Testis (tissue), 2 donors: ENCODE measurements at regions not wholly inside any gene's neighbourhood (a gene's known extent, or its start where the extent isn't known, plus 50 kb on each side); places are given as distances from the start of the nearest gene placed in this dataset.

Experiments
- CTCF ChIP-seq, 3 experiments: fragments of 450-650 bp in 2 of 3; fragments of 200-600 bp in 1 of 3; sonication (generic) in 1 of 3; IDR thresholded peaks; one replicate each; pipeline ENCODE4 v1.5.1; 2016 to 2019; ENCODE audit warnings: antibody characterized with exemption in 3 of 3, mild to moderate bottlenecking in 2 of 3, moderate library complexity in 1 of 3
- POLR2A ChIP-seq: fragments of 450-650 bp; IDR thresholded peaks from one replicate; pipeline ENCODE4 v1.6.1; 2017; ENCODE audit warnings: antibody characterized with exemption, mild to moderate bottlenecking, moderate library complexity

DNA sequence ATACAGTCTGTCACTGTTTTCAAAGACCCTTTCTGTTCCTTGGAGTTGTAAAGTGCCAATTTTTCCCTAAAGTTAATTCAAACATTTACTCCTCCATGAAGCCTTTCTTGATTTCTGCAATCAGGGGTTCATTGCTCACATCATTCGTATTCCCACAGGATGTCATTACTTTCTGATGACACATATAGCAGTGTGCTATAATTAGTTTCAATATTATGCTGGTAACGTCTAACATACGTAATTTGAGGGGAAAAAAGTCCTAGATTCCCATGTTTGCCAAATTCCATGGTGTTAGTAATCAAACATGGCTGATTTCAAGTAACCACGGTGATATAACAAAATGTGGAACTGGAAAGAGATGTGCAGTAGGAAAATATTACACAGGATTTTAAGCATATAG, 468.2 kb upstream of the MEF2C start:
- no peak for TF ChIP-seq CTCF (IDR thresholded peaks at IDR 0.05)
- no peak for TF ChIP-seq POLR2A
